GM23248 (cell line): ENCODE measurements at regions not wholly inside any gene's neighbourhood (a gene's known extent, or its start where the extent isn't known, plus 50 kb on each side); places are given as distances from the start of the nearest gene placed in this dataset.
"Not testable (repeated sequence)": the region's sequence is repeated elsewhere in the genome, so short reads cannot be mapped to it uniquely, and the experiment has no call there.

Experiments
- DNase-seq: peaks from one replicate; pipeline ENCODE4 v3.0.0-alpha.2; 2015
- H2AFZ ChIP-seq: fragments of 200-600 bp; sonication (generic); 2 replicates; pipeline ENCODE4 v1.6.1; 2016; ENCODE audit warnings: antibody characterized with exemption
- H3F3A ChIP-seq: fragments of 200-600 bp; sonication (generic); 2 replicates; pipeline ENCODE4 v1.6.1; 2016; ENCODE audit warnings: mild to moderate bottlenecking, antibody characterized with exemption, mixed run types; ENCODE audit not compliant: insufficient read depth
- H3K27ac ChIP-seq: fragments of 200-600 bp; sonication (generic); 2 replicates; pipeline ENCODE4 v1.5.1; 2016; ENCODE audit warnings: mild to moderate bottlenecking
- H3K27me3 ChIP-seq: fragments of 200-600 bp; sonication (generic); replicated peaks from 2 replicates; pipeline ENCODE4 v1.6.1; 2016; ENCODE audit warnings: mild to moderate bottlenecking; ENCODE audit not compliant: insufficient read depth
- H3K36me3 ChIP-seq: fragments of 200-600 bp; sonication (generic); 2 replicates; pipeline ENCODE4 v1.6.1; 2016; ENCODE audit warnings: low read depth, mild to moderate bottlenecking
- H3K4me1 ChIP-seq: fragments of 200-600 bp; sonication (generic); 2 replicates; pipeline ENCODE4 v1.6.1; 2016; ENCODE audit warnings: mild to moderate bottlenecking; ENCODE audit not compliant: insufficient read depth
- H3K4me2 ChIP-seq: fragments of 200-600 bp; sonication (generic); one replicate; pipeline ENCODE4 v1.6.1; 2016; ENCODE audit warnings: mild to moderate bottlenecking; ENCODE audit not compliant: unreplicated experiment
- H3K4me3 ChIP-seq: fragments of 200-600 bp; sonication (generic); 2 replicates; pipeline ENCODE4 v1.5.1; 2016; ENCODE audit warnings: mild to moderate bottlenecking
- H3K79me2 ChIP-seq: fragments of 200-600 bp; sonication (generic); 2 replicates; pipeline ENCODE4 v1.6.1; 2016; ENCODE audit warnings: mild to moderate bottlenecking; ENCODE audit not compliant: insufficient read depth
- H3K9ac ChIP-seq: fragments of 200-600 bp; sonication (generic); 2 replicates; pipeline ENCODE4 v1.6.1; 2016; ENCODE audit warnings: mild to moderate bottlenecking
- H3K9me2 ChIP-seq: fragments of 200-600 bp; sonication (generic); 2 replicates; pipeline ENCODE4 v1.6.1; 2016; ENCODE audit warnings: mixed run types, mild to moderate bottlenecking, moderate library complexity; ENCODE audit not compliant: insufficient read depth
- H3K9me3 ChIP-seq: fragments of 200-600 bp; sonication (generic); one replicate; pipeline ENCODE4 v1.6.1; 2017; ENCODE audit warnings: low read depth
- H4K20me1 ChIP-seq: fragments of 200-600 bp; sonication (generic); 2 replicates; pipeline ENCODE4 v1.6.0; 2016; ENCODE audit not compliant: insufficient read depth
- EZH2 ChIP-seq: fragments of 200-600 bp; sonication (generic); IDR thresholded peaks from 2 replicates; pipeline ENCODE4 v1.6.1; 2018; ENCODE audit warnings: antibody characterized with exemption, mild to moderate bottlenecking; ENCODE audit not compliant: insufficient read depth, poor library complexity, severe bottlenecking
- EZH2phosphoT487 ChIP-seq: fragments of 200-600 bp; sonication (generic); IDR thresholded peaks from 2 replicates; pipeline ENCODE4 v1.6.1; 2018; ENCODE audit warnings: antibody characterized with exemption, moderate library complexity, mild to moderate bottlenecking, low read depth; ENCODE audit not compliant: insufficient read depth
- WGBS, 2 experiments: methylation state at CpG; one replicate each; pipeline ENCODE4 v1.1.6; 2015 to 2017; ENCODE audit warnings: low lambda C conversion rate in 2 of 2, low coverage in 1 of 2; ENCODE audit errors: missing lambda C conversion rate in 2 of 2; 5-methylcytosine and 5-hydroxymethylcytosine counted together
- in situ Hi-C: fragments of 300-500 bp; cut with MboI; formaldehyde crosslinking; loops from 2 replicates; pipeline ENCODE4 v1.15.0; 2020

DNA sequence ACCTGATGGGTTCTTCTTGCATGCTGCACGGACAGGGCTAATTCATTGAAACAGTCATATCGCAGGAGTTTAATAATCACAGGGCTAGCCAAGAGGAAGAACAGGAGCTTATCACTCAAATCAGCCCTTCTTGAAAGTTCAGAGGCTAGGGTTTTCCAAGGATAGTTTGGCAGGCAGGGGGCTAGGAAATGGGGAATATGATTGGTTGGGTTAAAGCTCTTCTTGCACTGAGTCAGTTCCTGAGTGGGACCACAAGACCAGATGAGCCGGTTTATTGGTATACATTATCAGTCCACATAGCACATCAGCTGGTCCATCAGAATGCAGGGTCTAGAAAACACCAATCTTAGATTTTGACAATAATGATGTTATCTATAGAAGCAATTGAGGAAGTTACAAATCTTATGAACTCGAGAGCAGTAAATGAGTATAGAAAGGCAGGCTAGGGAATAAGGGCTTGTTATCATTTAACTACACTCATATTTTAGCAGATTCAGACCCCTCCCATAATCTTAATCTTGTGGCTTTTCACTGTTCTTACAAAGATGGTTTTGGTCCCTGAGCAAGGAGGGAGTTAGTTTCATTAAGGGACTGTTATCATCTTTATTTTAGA, 58.1 kb upstream of the SLC25A36 start:
- Histone ChIP-seq H3K4me1 (no peaks in the 10 kb centered on the region), H3K4me3 (no peak overlapping the region), H2AFZ (no peak overlapping the region), H3K79me2 (no peaks in the 10 kb centered on the region), H3K9ac (no peak overlapping the region), H3K4me2 (no peak overlapping the region), H3F3A (no peaks in the 10 kb centered on the region), H3K9me2 (no peaks in the 10 kb centered on the region), H3K36me3 (no peaks in the 10 kb centered on the region), H4K20me1 (no peaks in the 10 kb centered on the region), H3K27me3 (no peaks in the 10 kb centered on the region), H3K27ac (no peak overlapping the region), H3K9me3 (no peaks in the 10 kb centered on the region)
- in situ Hi-C loops = no loop called here
- DNase-seq = no peak
- WGBS, 2 experiments = 48% methylated on average over 4 of the region's 4 CpGs
- TF ChIP-seq EZH2 (no peak), EZH2phosphoT487 (no peak)

DNA sequence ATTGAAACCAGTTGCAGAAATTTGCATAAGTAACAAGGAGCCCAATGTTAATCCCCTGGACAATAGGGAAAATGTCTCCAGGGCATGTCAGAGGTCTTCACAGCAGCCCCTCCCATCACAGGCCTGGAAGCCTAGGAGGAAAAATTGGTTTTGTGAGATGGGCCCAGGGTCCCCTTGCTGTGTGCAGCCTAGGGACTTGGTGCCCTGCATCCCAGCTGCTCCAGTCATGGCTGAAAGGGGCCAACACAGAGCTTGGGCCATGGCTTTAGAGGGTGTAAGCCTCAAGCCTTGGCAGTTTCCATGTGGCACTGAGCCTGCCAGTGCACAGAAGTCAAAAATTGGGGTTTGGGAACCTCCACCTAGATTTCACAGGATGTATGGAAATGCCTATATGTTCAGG, 55.9 kb upstream of the SLC25A36 start:
- H3K27ac ChIP-seq, H3K9me2 ChIP-seq, H3K4me2 ChIP-seq, H3K4me3 ChIP-seq, H2AFZ ChIP-seq, H3K36me3 ChIP-seq, H3K9ac ChIP-seq, H3K9me3 ChIP-seq, H3F3A ChIP-seq, H3K79me2 ChIP-seq, H3K27me3 ChIP-seq, H3K4me1 ChIP-seq, H4K20me1 ChIP-seq, in situ Hi-C loops, DNase-seq: not testable (repeated sequence)
